ENCODE measurements at regions not wholly inside any gene's neighbourhood (a gene's known extent, or its start where the extent isn't known, plus 50 kb on each side); places are given as distances from the start of the nearest gene placed in this dataset.
A peak's percentile ranks its signal among the peaks of the same experiment; 100 is the strongest.
"Not testable (repeated sequence)": the region's sequence is repeated elsewhere in the genome, so short reads cannot be mapped to it uniquely, and the experiment has no call there.

DNA sequence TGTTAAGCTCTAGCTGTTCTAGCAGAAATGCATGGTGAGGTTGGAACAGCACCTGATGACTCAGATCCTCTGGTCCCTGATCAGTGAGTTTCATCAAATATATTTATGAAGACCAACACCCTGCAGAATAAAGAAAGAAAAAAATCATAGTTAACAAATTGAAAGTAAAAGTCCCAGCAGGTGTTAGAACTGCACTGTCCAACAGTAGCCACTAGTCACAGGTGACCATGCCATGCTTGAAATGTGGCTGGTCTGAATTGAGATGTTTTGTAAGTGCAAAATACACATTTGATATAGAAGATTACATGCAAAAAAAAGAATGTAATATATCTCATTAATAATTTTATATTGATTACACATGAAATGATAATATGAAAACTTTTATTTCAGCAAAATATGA, 1010.7 kb upstream of the ZEB2 start:
- peak; percentile 15 for TF ChIP-seq CTCF (conservative IDR thresholded peaks at IDR 0.05; ENCODE audit: low read depth, low read length)
- no peak for DNase-seq (ENCODE audit: low read depth)
- H3K4me3 ChIP-seq (ENCODE audit: low read depth, low read length), result no peak overlapping the region

DNA sequence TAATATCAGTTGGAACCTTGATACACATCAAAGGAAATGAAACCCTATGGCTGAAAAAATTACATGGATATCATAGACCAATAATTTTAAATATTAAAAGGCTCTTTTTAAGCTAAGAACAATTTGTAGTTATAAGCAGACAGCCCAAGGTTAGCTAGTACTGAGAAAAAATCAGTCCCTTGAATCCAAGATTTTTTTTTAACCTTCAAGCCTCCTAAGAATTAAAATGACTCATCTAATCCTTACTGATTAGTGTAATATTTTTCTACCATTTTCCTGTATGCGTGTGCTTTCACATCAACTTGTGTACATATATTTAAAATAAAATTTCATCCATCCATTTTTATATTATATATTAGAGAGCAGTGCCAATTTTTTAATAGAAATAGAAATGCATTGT, 1004.9 kb upstream of the ZEB2 start:
- H3K4me3 ChIP-seq (ENCODE audit: low read depth, low read length), result no peak overlapping the region
- no peak for DNase-seq (ENCODE audit: low read depth)

DNA sequence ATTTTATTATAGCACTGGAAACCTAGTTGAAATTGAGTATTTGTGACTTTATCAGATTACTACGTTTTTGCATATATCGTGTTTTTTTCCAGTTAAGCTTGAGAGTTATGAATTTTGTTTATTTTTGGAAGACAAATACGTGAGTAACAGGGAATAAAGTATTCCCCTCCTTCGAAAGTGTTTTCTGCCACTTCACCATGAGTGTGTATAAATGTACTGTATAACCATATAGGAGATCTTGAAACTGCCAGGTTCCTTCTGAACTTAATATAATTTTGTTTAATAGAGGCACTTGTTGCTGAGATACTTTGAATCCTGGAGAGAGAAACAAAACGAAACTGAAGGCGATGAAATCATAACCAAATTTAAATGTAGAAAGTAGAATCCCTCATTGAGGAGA, 1004.4 kb upstream of the ZEB2 start:
- no peak for DNase-seq (ENCODE audit: low read depth)
- no peak for TF ChIP-seq CTCF (conservative IDR thresholded peaks at IDR 0.05; ENCODE audit: low read depth, low read length)
- no peak overlapping the region for H3K4me3 ChIP-seq (ENCODE audit: low read depth, low read length)

More for the DNA sequence above, 1004.9 kb upstream of the ZEB2 start:
- no peak for TF ChIP-seq CTCF (conservative IDR thresholded peaks at IDR 0.05; ENCODE audit: low read depth, low read length)

GRCh38 chr2:145519254-145519653, 999.3 kb upstream of the ZEB2 start:
- DNase-seq (ENCODE audit: low read depth); H3K4me3 ChIP-seq (ENCODE audit: low read depth, low read length): not testable (repeated sequence)

DNA sequence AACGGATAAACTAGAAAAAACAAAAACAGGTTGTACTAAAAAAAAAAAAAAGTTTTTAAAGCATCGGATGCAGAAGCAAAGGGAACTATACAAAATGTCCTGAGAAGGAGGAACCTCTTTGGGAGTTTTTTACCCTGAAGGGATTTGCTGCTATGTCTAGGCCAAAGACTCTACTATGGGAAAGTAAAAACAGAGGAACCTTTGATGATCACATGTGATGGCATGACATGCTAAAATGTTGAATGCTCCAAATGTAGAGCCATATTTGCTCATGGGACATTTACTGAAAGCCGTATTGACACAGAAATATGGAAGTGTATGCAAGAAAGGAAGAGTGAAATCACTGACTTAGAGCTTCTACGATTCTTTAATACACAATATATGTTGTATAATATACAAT, 992.0 kb upstream of the ZEB2 start:
- TF ChIP-seq CTCF (conservative IDR thresholded peaks at IDR 0.05; ENCODE audit: low read depth, low read length), result no peak
- H3K4me3 ChIP-seq (ENCODE audit: low read depth, low read length), result no peak overlapping the region
- no peak for DNase-seq (ENCODE audit: low read depth)

DNA sequence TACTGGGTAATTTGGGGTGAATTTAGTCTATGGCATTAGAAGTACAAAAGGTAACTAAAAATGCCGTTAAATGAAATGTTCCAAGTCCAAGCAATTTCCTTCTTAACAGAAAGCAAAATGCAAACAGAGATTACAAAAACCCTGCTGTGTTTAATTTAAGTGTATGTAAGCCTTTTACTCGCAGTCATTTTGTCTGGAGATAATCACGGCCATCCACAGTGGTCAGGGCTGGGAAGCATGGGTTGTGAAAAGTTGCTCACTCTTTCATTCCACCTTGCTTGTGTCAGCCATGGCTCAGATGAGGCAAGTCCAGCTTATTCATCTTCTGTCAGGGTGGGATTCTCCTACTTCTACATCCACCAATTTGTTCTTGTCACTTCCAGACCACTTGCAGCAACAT, 983.6 kb upstream of the ZEB2 start:
- no peak for DNase-seq (ENCODE audit: low read depth)
- no peak for TF ChIP-seq CTCF (conservative IDR thresholded peaks at IDR 0.05; ENCODE audit: low read depth, low read length)
- H3K4me3 ChIP-seq (ENCODE audit: low read depth, low read length), result no peak overlapping the region

GRCh38 chr2:145501920-145502319, 982.0 kb upstream of the ZEB2 start:
- DNase-seq (ENCODE audit: low read depth), result no peak
- TF ChIP-seq CTCF (conservative IDR thresholded peaks at IDR 0.05; ENCODE audit: low read depth, low read length), result no peak
- H3K4me3 ChIP-seq (ENCODE audit: low read depth, low read length), result no peak overlapping the region

- H3K4me3 ChIP-seq (ENCODE audit: low read depth, low read length), result no peak overlapping the region
- no peak for DNase-seq (ENCODE audit: low read depth)
- no peak for TF ChIP-seq CTCF (conservative IDR thresholded peaks at IDR 0.05; ENCODE audit: low read depth, low read length)
These were observed 975.7 kb upstream of the ZEB2 start for GRCh38 chr2:145495590-145495989.
